Keratinocyte (primary cell): ENCODE measurements at regions not wholly inside any gene's neighbourhood (a gene's known extent, or its start where the extent isn't known, plus 50 kb on each side); places are given as distances from the start of the nearest gene placed in this dataset.

Source experiments
- CTCF ChIP-seq, 3 experiments: IDR thresholded peaks in 1 of 3; conservative IDR thresholded peaks in 1 of 3; optimal IDR thresholded peaks in 1 of 3; 2 replicates in 2 of 3; 3 replicates in 1 of 3; pipeline versions ENCODE3 to v1.5.1; 2011; ENCODE audit warnings: low read length in 3 of 3, mild to moderate bottlenecking in 3 of 3, moderate library complexity in 2 of 3, control low read depth in 1 of 3, inconsistent platforms in 1 of 3; ENCODE audit not compliant: insufficient read depth in 2 of 3; ENCODE audit errors: extremely low read depth in 1 of 3
- EZH2 ChIP-seq: IDR thresholded peaks from one replicate; pipeline ENCODE4 v1.6.1; 2012; ENCODE audit warnings: inconsistent platforms, mild to moderate bottlenecking, low read length, moderate library complexity

- no peak for TF ChIP-seq CTCF (optimal IDR thresholded peaks at IDR 0.05 in 1 of 3, IDR thresholded peaks at IDR 0.05 in 1 of 3, conservative IDR thresholded peaks at IDR 0.05 in 1 of 3; ENCODE audit: extremely low read depth in 1 of 3, insufficient read depth in 2 of 3, low read length in 3 of 3)
- TF ChIP-seq EZH2: no peak
Measured at GRCh38 chr1:78267513-78268218, 221.9 kb downstream of the GIPC2 start.
